Tibial nerve (tissue), 4 donors: ENCODE measurements at regions not wholly inside any gene's neighbourhood (a gene's known extent, or its start where the extent isn't known, plus 50 kb on each side); places are given as distances from the start of the nearest gene placed in this dataset.

ENCODE experiments used
- CTCF ChIP-seq, 5 experiments: fragments of 200-600 bp in 3 of 5; fragments of 450-650 bp in 2 of 5; sonication (generic) in 3 of 5; IDR thresholded peaks; one replicate each; pipeline ENCODE4 v1.5.1; 2016 to 2019; ENCODE audit warnings: antibody characterized with exemption in 5 of 5, mild to moderate bottlenecking in 3 of 5, moderate library complexity in 2 of 5
- EP300 ChIP-seq, 2 donors: sonication (generic); formaldehyde crosslinking; IDR thresholded peaks; one replicate each; pipeline ENCODE4 v1.6.1; 2017; ENCODE audit warnings: antibody characterized with exemption in 2 of 2, mild to moderate bottlenecking in 1 of 2
- POLR2A ChIP-seq, 2 donors: fragments of 450-650 bp; IDR thresholded peaks; one replicate each; pipeline ENCODE4 v1.6.1; 2017; ENCODE audit warnings: antibody characterized with exemption in 2 of 2, mild to moderate bottlenecking in 2 of 2, moderate library complexity in 2 of 2

DNA sequence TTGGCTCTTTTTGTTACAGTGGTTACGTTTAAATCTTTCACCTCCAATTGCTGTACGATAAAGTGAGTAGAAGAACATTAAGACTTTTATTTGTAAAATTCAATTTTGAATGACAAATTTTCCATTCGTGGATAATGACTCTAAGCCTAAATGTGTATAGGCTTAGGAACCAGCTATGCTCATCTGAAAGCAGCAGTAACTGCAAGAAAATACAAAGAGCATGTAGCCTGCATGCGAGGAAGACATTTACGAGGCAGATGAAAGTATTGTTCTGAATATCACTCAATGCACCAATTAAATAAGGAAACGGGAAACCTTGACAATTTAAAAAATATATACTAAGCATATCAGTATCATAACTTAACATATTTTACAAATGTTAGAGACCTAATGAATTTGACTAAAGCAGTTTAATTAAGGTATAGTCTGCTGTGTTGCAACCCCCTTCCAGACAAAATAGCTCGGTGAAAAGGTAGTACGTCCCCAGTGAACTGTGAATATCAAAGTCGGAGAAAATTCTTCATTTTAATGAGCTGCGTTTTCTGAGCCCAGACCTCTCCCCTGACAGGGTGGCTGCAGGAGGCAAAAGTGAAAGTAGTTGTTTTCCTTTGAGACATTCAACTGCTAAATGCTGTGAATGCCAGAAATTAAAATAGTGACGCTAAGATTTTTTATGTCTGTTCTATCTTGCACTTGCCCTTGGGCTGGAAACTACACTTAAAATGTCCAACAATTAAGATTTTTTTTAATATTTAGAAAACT is 1236.5 kb upstream of the TENM3 start:
- TF ChIP-seq POLR2A (IDR thresholded peaks at IDR 0.05) (no peak), CTCF (IDR thresholded peaks at IDR 0.05) (no peak), EP300 (IDR thresholded peaks at IDR 0.05) (no peak)
